NCI-H748 (cell line): ENCODE measurements at regions not wholly inside any gene's neighbourhood (a gene's known extent, or its start where the extent isn't known, plus 50 kb on each side); places are given as distances from the start of the nearest gene placed in this dataset.

ENCODE experiments used
- DNase-seq: peaks from one replicate; lab custom pipeline; 2025; ENCODE audit not compliant: unreplicated experiment; lab: John Stamatoyannopoulos, UW

- no peak for DNase-seq
Measured at GRCh38 chr7:10799475-10799874, 174.2 kb upstream of the PHF14 start.

- no peak for DNase-seq
Measured at GRCh38 chr7:10802011-10802410, 171.7 kb upstream of the PHF14 start.

GRCh38 chr7:10802526-10802925 is 171.1 kb upstream of the PHF14 start:
- DNase-seq, result no peak

GRCh38 chr7:10803720-10804119 is 170.0 kb upstream of the PHF14 start:
- DNase-seq, result no peak

- no peak for DNase-seq
Measured at GRCh38 chr7:10804770-10805169, 168.9 kb upstream of the PHF14 start.

- DNase-seq, result peak; percentile 46
Measured at GRCh38 chr7:10815546-10815945, 158.1 kb upstream of the PHF14 start.

- no peak for DNase-seq
Measured at GRCh38 chr7:10821156-10821555, 152.5 kb upstream of the PHF14 start.

- DNase-seq, result no peak
Measured at GRCh38 chr7:10824154-10824553, 149.5 kb upstream of the PHF14 start.

- DNase-seq, result no peak
Measured at GRCh38 chr7:10838228-10838627, 135.4 kb upstream of the PHF14 start.

- DNase-seq, result no peak
Measured at GRCh38 chr7:10845225-10845624, 128.4 kb upstream of the PHF14 start.

GRCh38 chr7:10855583-10855982 is 118.1 kb upstream of the PHF14 start:
- DNase-seq, result no peak

- no peak for DNase-seq
Measured at GRCh38 chr7:10860516-10860915, 113.2 kb upstream of the PHF14 start.

GRCh38 chr7:10863476-10863875 is 110.2 kb upstream of the PHF14 start:
- no peak for DNase-seq

GRCh38 chr7:10874666-10875065 is 99.0 kb upstream of the PHF14 start:
- DNase-seq, result no peak

- DNase-seq, result no peak
Measured at GRCh38 chr7:10875080-10875479, 98.6 kb upstream of the PHF14 start.

GRCh38 chr7:10888861-10889260 is 84.8 kb upstream of the PHF14 start:
- DNase-seq, result no peak

GRCh38 chr7:10889266-10889898 is 84.3 kb upstream of the PHF14 start:
- DNase-seq, result peak; percentile 78

GRCh38 chr7:10908600-10908999 is 65.1 kb upstream of the PHF14 start:
- DNase-seq, result no peak

- no peak for DNase-seq
Measured at GRCh38 chr7:10910447-10910846, 63.2 kb upstream of the PHF14 start.

- no peak for DNase-seq
Measured at GRCh38 chr7:10912077-10912476, 61.6 kb upstream of the PHF14 start.

GRCh38 chr7:10913457-10913856 is 60.2 kb upstream of the PHF14 start:
- peak; percentile 27 for DNase-seq

GRCh38 chr7:10918093-10918590 is 55.5 kb upstream of the PHF14 start:
- no peak for DNase-seq

- no peak for DNase-seq
Measured at GRCh38 chr7:10919923-10920322, 53.7 kb upstream of the PHF14 start.
